HG03354 (cell line): ENCODE measurements at regions not wholly inside any gene's neighbourhood (a gene's known extent, or its start where the extent isn't known, plus 50 kb on each side); places are given as distances from the start of the nearest gene placed in this dataset.
"Not testable (repeated sequence)": the region's sequence is repeated elsewhere in the genome, so short reads cannot be mapped to it uniquely, and the experiment has no call there.

ENCODE experiments used
- ATAC-seq: cut with Tn5 transposase; IDR thresholded peaks from one replicate; pipeline ENCODE4 v1.9.1; 2021; ENCODE audit warnings: mild to moderate bottlenecking; ENCODE audit not compliant: unreplicated experiment, poor library complexity, severe bottlenecking

DNA sequence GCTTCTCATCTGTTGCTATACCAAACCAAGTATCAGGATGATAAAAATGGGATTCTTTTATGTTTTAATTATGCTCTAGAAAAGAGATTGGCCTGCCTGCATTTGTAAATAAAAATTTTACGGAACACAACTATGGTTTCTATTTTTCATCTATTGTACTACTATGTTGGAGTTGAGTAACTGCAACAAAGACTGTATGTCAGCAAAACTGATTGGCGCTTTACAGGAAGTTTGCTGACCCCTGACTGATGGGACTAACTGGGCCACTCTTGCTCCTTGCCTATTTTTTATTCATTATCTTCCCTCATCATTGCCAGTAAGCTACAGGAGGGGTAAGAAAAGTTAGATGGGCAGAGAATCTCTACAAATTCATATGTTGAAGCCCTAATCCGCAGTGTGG, 242.3 kb downstream of the FSIP2 start:
- ATAC-seq: no peak

GRCh38 chr2:185984670-185985069, 246.1 kb downstream of the FSIP2 start:
- no peak for ATAC-seq

GRCh38 chr2:185988907-185989306, 250.3 kb downstream of the FSIP2 start:
- not testable (repeated sequence) for ATAC-seq

DNA sequence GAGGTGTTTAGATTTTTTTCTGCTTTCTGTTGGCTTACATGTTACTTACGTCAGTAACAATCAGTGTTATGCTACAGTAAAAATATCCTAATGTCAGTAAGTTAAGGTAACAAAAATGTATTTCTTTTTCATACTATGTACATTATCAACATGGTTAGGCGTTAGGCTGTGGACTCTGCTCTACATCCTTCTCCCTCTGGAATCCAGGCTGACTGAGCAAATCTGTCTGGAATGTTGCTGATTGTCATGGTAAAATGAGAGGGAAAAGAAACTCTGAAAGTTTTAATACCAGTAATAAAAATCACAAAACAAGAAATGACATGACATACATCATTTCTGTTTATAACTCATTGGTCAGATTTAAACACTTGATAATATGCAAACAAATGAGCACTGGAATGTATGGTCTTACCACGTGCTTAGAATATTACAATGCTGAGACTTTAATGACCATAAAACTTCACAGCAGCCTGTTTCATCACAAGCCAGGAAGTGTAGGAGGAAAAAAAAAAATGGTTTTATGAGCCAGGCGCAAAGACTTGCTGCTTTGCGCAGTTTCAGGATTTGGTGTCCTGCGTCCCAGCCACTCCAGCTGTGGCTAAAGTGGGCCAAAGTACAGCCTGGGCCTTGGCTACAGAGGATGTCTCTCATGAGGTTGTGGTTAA, 252.4 kb downstream of the FSIP2 start:
- ATAC-seq: no peak

- ATAC-seq: no peak
Observed at GRCh38 chr2:185998562-185999070, 260.0 kb downstream of the FSIP2 start.

GRCh38 chr2:186009341-186009740, 270.7 kb downstream of the FSIP2 start:
- ATAC-seq: no peak

- no peak for ATAC-seq
Observed at GRCh38 chr2:186017278-186017677, 278.7 kb downstream of the FSIP2 start.

- no peak for ATAC-seq
Observed at GRCh38 chr2:186024921-186025320, 286.3 kb downstream of the FSIP2 start.

DNA sequence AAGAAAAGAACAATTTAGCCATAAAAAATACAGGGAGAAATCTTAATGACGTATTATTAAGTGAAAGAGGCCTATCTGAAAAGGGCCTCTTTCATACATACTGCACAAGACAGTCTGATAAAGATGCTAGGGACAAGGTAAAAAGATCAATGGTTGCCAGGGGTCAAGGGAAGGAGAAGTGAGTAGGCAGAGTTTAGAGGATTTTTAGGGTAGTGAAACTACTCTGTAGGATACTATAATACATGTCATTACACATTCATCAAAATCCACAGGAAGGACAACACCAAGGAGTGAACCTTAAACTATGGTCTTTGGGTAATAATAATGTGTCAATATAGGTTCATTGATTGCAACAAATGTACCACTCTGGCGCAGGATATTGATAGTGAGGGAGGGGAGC, 289.3 kb downstream of the FSIP2 start:
- ATAC-seq: peak; percentile 71

DNA sequence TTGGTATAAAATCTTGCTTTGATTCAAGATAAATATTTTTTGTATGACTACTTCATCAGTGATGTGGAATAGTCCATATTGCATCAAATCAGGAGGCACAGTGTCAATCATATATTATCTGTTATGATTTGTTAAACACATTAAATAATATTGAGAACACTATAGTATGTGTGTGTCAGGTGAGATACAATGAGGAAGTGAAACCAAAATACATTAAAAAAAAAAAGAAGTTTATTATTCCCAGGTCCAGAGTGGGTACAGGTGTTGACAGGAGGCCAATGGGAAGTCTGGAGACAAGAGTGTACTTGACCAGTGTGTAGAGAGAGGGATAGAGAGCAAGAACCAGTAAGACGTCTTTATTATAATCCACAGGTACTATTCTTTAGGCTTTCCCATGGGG, 292.6 kb downstream of the FSIP2 start:
- no peak for ATAC-seq

- no peak for ATAC-seq
Observed at GRCh38 chr2:186032102-186032738, 293.6 kb downstream of the FSIP2 start.

- no peak for ATAC-seq
Observed at GRCh38 chr2:186032930-186033329, 294.3 kb downstream of the FSIP2 start.

- ATAC-seq: no peak
Observed at GRCh38 chr2:186033541-186033940, 294.9 kb downstream of the FSIP2 start.

- ATAC-seq: no peak
Observed at GRCh38 chr2:186036862-186037449, 298.4 kb downstream of the FSIP2 start.

GRCh38 chr2:186042207-186043028, 303.8 kb downstream of the FSIP2 start:
- no peak for ATAC-seq

DNA sequence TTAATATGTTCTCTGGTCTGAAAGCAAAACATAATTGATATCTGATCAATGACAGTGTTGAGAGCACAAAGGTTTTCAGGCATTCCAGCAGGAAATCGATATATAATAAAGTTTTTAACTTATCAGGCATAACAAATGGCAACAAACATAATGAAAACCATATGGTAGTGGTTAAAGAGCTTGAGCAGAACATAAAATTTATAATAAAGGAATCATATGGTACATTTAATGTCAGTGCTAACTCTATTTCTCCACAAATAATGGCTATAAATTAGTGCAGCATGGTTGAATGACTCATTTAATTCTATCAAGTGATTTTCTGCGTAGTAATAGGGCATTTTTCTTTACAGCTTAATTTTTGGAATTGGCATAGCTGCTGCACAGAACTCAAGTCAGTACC, 306.2 kb downstream of the FSIP2 start:
- no peak for ATAC-seq

GRCh38 chr2:186052930-186053329, 314.3 kb downstream of the FSIP2 start:
- no peak for ATAC-seq

GRCh38 chr2:186058614-186059013, 320.0 kb downstream of the FSIP2 start:
- ATAC-seq: no peak

GRCh38 chr2:186059096-186059495, 320.5 kb downstream of the FSIP2 start:
- no peak for ATAC-seq

DNA sequence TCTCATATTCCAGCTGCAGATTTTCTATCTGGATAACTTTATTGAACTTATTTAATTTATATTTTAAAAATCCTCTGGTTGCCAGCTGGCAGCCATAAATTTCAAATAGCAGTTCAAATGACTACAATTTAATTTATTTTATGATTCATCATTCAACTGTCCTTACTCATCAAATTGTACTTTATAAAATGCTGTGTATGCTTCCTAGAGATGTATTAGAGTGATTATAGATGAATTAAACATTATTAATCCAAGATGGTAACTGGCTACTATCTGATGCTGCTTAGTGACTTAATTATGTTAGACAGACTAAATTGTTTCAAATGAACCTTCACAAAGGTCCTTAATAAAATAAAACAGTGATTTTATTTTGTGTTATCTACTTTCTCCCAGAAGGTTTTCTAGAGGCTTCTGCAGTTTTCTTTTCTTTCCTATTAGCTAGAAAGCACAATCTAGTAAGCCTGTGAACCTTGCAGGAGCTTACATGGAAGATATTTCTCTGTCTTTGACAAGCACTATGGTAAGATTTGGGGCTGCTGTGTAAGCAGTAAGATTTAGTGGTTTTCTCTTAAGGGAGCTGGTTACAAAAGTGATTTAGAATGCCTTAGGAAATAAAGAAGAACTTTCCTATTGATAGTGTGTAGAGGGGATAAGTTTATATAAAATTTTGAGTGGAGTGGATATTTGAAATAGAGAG, 322.3 kb downstream of the FSIP2 start:
- no peak for ATAC-seq
